MG63 (cell line): ENCODE measurements at regions not wholly inside any gene's neighbourhood (a gene's known extent, or its start where the extent isn't known, plus 50 kb on each side); places are given as distances from the start of the nearest gene placed in this dataset.
A peak's percentile ranks its signal among the peaks of the same experiment; 100 is the strongest.
"Not testable (repeated sequence)": the region's sequence is repeated elsewhere in the genome, so short reads cannot be mapped to it uniquely, and the experiment has no call there.

Experiments
- DNase-seq: peaks from one replicate; pipeline ENCODE4 v3.0.0-alpha.2; 2020
- H3K27me3 ChIP-seq: fragments of 250-450 bp; sonication (Bioruptor Pico); 2 replicates; pipeline ENCODE4 v1.5.1; 2020; ENCODE audit warnings: mild to moderate bottlenecking, moderate library complexity
- H3K36me3 ChIP-seq: fragments of 250-450 bp; sonication (Bioruptor Pico); 2 replicates; pipeline ENCODE4 v1.5.1; 2020; ENCODE audit warnings: mild to moderate bottlenecking, moderate library complexity
- H3K4me3 ChIP-seq: fragments of 250-450 bp; sonication (Bioruptor Pico); 2 replicates; pipeline ENCODE4 v1.5.1; 2020; ENCODE audit warnings: mild to moderate bottlenecking, moderate library complexity
- H3K9me3 ChIP-seq: fragments of 250-450 bp; sonication (Bioruptor Pico); 2 replicates; pipeline ENCODE4 v1.5.1; 2020; ENCODE audit warnings: mild to moderate bottlenecking, moderate library complexity

GRCh38 chr6:88513920-88514319 lies 347.8 kb upstream of the CNR1 start:
- H3K36me3 ChIP-seq = no peaks in the 10 kb centered on the region

DNA sequence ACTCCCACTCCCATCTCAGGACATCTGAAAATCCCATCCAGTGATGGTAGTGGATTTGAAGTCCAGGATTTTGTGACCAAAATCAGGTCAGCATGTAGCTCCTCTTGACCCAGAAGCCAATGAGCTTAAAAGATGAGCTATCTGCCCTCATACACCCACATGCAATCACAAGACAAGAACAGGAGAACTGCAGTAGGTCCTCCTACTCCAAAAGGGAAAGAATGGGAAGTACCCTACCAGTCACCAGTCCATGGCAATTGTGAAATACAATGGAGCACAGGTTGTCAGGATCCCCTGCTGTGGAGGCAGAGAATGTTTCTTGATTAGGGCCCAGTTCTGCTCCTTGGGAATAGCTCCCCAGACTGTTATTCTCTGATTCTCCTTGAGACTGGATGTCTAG lies 347.3 kb upstream of the CNR1 start:
- no peaks in the 10 kb centered on the region for H3K9me3 ChIP-seq
- no peaks in the 10 kb centered on the region for H3K27me3 ChIP-seq
- no peak for DNase-seq
- H3K4me3 ChIP-seq = no peak overlapping the region
- no peaks in the 10 kb centered on the region for H3K36me3 ChIP-seq

More at GRCh38 chr6:88513920-88514319, 347.8 kb upstream of the CNR1 start:
- Histone ChIP-seq H3K9me3 (no peaks in the 10 kb centered on the region), H3K4me3 (no peak overlapping the region), H3K27me3 (no peaks in the 10 kb centered on the region)
- no peak for DNase-seq

GRCh38 chr6:88512951-88513350 lies 346.8 kb upstream of the CNR1 start:
- no peaks in the 10 kb centered on the region for H3K9me3 ChIP-seq
- DNase-seq = peak; percentile 38
- H3K36me3 ChIP-seq = no peaks in the 10 kb centered on the region
- no peaks in the 10 kb centered on the region for H3K27me3 ChIP-seq
- no peak overlapping the region for H3K4me3 ChIP-seq

- Histone ChIP-seq H3K4me3 (no peak overlapping the region), H3K36me3 (no peaks in the 10 kb centered on the region), H3K27me3 (no peaks in the 10 kb centered on the region)
These were observed 336.2 kb upstream of the CNR1 start for GRCh38 chr6:88502391-88502790.

GRCh38 chr6:88499845-88500699 lies 333.9 kb upstream of the CNR1 start:
- Histone ChIP-seq H3K36me3 (no peaks in the 10 kb centered on the region), H3K9me3 (no peaks in the 10 kb centered on the region), H3K27me3 (no peaks in the 10 kb centered on the region), H3K4me3 (no peak overlapping the region)
- DNase-seq = no peak

More at GRCh38 chr6:88502391-88502790, 336.2 kb upstream of the CNR1 start:
- H3K9me3 ChIP-seq = no peaks in the 10 kb centered on the region
- no peak for DNase-seq

DNA sequence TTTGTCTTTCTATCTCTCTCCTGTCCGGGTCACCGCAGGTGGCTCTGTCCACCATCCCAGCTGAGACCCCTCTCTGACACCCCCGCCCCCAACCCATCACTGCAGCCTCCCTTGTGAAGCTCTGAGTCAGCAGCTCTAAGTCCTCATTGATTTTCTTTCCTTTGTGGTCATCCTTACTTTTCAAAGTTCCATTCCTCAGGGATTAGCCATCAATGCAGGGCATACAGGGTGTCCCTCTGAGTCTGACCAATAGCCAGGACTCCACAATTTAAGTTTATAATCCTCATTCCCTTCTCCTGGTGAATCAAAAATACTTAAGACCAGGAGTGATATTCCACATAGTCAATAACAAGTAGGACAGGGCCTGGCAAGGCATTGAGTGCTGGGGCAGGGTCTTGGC lies 333.3 kb upstream of the CNR1 start:
- no peaks in the 10 kb centered on the region for H3K36me3 ChIP-seq
- H3K27me3 ChIP-seq = no peaks in the 10 kb centered on the region
- DNase-seq = no peak
- no peak overlapping the region for H3K4me3 ChIP-seq
- H3K9me3 ChIP-seq = no peaks in the 10 kb centered on the region

GRCh38 chr6:88497403-88497802 lies 331.3 kb upstream of the CNR1 start:
- H3K36me3 ChIP-seq, H3K4me3 ChIP-seq, DNase-seq, H3K27me3 ChIP-seq, H3K9me3 ChIP-seq: not testable (repeated sequence)

DNA sequence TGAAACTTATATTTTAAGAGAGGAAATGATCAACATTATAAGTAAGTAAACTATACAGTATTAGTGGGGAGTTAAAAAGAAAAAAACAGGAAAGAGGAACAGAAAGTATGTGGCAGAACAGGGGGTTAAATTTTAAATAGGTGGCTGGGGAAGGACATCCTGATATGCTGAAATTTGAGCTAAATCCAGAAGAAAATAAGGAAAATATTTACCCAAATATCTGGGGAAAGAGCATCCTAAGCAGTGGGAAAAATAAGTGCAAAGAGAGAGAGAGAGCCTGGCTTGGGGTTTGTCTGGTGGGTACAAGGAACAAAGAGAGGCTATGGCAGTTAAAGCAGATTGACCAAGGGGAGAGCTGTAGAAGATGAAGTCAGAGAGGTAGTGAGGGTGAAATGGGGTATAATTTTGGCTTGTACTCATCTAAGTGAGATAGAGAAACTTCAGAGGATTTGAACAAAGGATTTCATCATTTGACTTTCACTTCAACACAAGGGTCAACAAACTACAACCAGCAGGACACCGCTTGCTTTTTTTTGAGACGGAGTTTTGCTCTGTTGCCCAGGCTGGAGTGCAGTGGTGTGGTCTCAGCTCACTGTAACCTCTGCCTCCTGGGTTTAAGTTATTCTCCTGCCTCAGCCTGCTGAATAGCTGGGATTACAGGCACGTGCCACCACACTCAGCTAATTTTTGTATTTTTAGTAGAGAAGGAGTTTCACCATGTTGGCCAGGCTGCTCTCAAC lies 328.4 kb upstream of the CNR1 start:
- Histone ChIP-seq H3K4me3 (no peak overlapping the region), H3K27me3 (no peaks in the 10 kb centered on the region), H3K9me3 (no peaks in the 10 kb centered on the region), H3K36me3 (no peaks in the 10 kb centered on the region)
- DNase-seq = no peak

DNA sequence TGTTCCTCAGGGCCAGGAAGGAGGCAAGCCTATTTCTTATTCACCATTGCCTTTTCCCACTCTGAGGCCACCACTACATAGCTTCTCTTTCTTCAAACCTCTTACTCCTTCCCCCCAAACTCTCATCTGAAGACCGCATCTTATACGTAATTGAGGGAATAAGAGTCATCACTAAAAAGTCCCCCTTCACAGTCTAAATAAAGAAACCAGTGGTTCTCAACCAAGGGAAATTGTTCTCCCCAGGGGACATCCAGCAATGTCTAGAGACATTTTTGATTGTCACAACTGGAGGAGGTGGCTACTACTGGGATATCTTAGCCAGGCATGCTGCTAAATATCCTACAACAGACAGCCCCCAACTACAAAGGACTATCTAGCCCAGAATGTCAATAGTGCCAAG lies 327.6 kb upstream of the CNR1 start:
- Histone ChIP-seq H3K4me3 (no peak overlapping the region), H3K27me3 (no peaks in the 10 kb centered on the region), H3K36me3 (no peaks in the 10 kb centered on the region), H3K9me3 (no peaks in the 10 kb centered on the region)
- no peak for DNase-seq

DNA sequence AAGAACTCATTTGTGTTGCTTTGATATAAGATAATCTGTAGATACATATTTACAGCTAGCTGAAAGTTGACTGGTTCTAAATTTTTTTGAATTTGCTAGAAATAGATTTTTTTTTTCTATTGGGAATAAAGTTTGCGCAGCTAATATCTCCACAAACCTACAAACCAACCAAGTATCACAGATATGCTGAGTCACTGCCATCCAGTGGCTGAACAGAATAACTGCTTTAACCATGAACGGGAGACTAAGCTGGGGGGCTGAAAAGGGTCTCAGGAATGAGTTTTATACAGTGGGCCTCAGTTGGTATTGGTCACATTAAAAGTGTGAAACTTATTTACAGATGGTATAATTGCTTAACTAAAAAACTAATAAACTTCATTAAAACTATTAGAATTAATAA lies 326.7 kb upstream of the CNR1 start:
- Histone ChIP-seq H3K27me3 (no peaks in the 10 kb centered on the region), H3K9me3 (0 out of 2 replicates have a peak, but pooled peaks cover 2% of the 10 kb centered on the region), H3K36me3 (no peaks in the 10 kb centered on the region), H3K4me3 (no peak overlapping the region)
- DNase-seq = no peak

DNA sequence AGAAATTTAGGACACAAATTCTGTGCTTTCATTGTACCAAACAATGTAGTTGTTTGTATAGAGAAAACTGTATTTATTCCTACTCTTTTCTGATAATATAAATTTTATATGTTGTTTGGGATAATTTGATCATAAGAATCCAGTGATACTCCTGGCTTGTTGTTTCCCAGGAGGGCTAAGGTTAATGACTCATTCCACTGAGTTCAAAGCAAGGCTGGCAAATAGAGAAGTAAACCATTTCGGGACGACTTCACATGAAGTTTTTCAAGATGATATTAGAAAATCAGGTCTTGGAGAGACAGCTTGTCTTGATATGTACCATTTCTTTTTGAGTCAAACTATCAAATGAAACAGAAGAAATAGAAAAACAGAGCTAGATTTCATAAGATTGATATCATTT lies 326.1 kb upstream of the CNR1 start:
- 0 out of 2 replicates have a peak, but pooled peaks cover 2% of the 10 kb centered on the region for H3K9me3 ChIP-seq
- H3K4me3 ChIP-seq = no peak overlapping the region
- H3K36me3 ChIP-seq = no peaks in the 10 kb centered on the region
- no peak for DNase-seq
- no peaks in the 10 kb centered on the region for H3K27me3 ChIP-seq

- no peak overlapping the region for H3K4me3 ChIP-seq
These were observed 325.2 kb upstream of the CNR1 start for GRCh38 chr6:88491266-88491880.

DNA sequence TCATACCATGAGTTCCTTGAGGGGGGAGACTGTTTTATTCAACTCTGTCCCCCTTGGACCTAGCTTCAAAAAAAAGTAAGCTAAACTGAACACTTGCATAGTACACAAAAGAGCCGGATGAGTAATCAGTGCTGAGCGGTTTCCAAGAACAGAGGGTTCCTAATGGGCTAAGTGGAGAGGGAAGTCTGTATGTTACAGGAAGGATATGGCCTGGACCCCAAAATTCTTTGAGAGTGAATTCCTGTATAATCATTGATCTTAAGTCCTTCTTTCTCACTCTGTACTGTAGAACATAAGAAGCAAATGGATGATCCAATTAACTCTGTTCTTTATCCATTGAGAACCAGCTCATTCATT lies 324.7 kb upstream of the CNR1 start:
- Histone ChIP-seq H3K4me3 (no peak overlapping the region), H3K36me3 (no peaks in the 10 kb centered on the region), H3K27me3 (no peaks in the 10 kb centered on the region), H3K9me3 (0 out of 2 replicates have a peak, but pooled peaks cover 2% of the 10 kb centered on the region)
- DNase-seq = peak; percentile 35

More at GRCh38 chr6:88491266-88491880, 325.2 kb upstream of the CNR1 start:
- DNase-seq = no peak
- Histone ChIP-seq H3K36me3 (no peaks in the 10 kb centered on the region), H3K27me3 (no peaks in the 10 kb centered on the region), H3K9me3 (0 out of 2 replicates have a peak, but pooled peaks cover 2% of the 10 kb centered on the region)

DNA sequence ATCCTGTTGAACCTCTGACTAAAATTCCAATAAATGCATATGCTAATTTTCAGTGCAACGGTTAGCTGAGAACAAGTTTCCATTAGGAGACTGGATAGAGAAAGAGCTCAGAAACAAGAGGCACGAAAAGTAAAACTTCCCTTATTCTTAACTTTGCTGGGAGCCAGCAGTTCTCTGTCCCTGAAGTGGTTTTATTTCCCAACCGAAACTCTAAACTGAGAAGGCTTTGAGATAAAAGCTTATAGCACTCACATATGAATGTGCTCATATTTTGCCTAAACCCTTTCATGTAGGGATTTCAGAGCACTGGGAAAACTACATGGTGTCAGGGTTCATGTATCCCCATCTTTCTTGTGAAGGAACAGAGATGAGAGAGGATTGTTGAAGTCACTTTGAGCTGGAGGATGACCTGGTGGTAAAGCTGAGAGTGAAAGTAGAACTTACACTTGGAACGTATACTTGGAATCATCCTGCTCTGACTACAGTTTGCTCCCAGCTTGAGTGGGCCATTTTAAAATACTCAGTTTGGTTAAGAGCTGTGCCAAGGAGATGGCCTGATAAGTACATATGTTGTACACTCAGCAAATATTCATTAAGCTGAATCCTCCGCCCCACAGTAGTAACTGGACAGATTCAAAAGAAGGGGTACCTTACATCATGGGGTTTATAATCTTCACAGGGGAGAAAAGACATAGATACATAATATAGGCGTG lies 324.2 kb upstream of the CNR1 start:
- DNase-seq = no peak
- 0 out of 2 replicates have a peak, but pooled peaks cover 2% of the 10 kb centered on the region for H3K9me3 ChIP-seq

GRCh38 chr6:88483424-88483823 lies 317.3 kb upstream of the CNR1 start:
- DNase-seq = no peak
- H3K4me3 ChIP-seq = no peak overlapping the region
- no peaks in the 10 kb centered on the region for H3K36me3 ChIP-seq
- 0 out of 2 replicates have a peak, but pooled peaks cover 1% of the 10 kb centered on the region for H3K9me3 ChIP-seq
- no peaks in the 10 kb centered on the region for H3K27me3 ChIP-seq

More for the DNA sequence above, 324.2 kb upstream of the CNR1 start:
- Histone ChIP-seq H3K36me3 (no peaks in the 10 kb centered on the region), H3K4me3 (no peak overlapping the region), H3K27me3 (no peaks in the 10 kb centered on the region)

- Histone ChIP-seq H3K36me3 (no peaks in the 10 kb centered on the region), H3K4me3 (no peak overlapping the region), H3K27me3 (no peaks in the 10 kb centered on the region), H3K9me3 (no peaks in the 10 kb centered on the region)
- no peak for DNase-seq
These were observed 316.3 kb upstream of the CNR1 start for GRCh38 chr6:88482465-88482864.

GRCh38 chr6:88481519-88481918 lies 315.4 kb upstream of the CNR1 start:
- no peaks in the 10 kb centered on the region for H3K9me3 ChIP-seq
- DNase-seq = no peak

More at GRCh38 chr6:88481519-88481918, 315.4 kb upstream of the CNR1 start:
- Histone ChIP-seq H3K36me3 (no peaks in the 10 kb centered on the region), H3K4me3 (no peak overlapping the region), H3K27me3 (no peaks in the 10 kb centered on the region)
